GM12892 (cell line): ENCODE measurements at regions not wholly inside any gene's neighbourhood (a gene's known extent, or its start where the extent isn't known, plus 50 kb on each side); places are given as distances from the start of the nearest gene placed in this dataset.
"Not testable (repeated sequence)": the region's sequence is repeated elsewhere in the genome, so short reads cannot be mapped to it uniquely, and the experiment has no call there.

Experiments
- POLR2A ChIP-seq: IDR thresholded peaks from 2 replicates; pipeline ENCODE4 v1.6.1; 2011; ENCODE audit warnings: low read depth, low read length, control low read depth
- POLR2AphosphoS5 ChIP-seq: IDR thresholded peaks from 2 replicates; pipeline ENCODE4 v1.6.1; 2011; ENCODE audit warnings: low read depth, low read length, control low read depth

- TF ChIP-seq POLR2A, POLR2AphosphoS5: not testable (repeated sequence)
Measured at GRCh38 chr6:167225566-167226382, 65.3 kb upstream of the UNC93A start.
